Thymus (tissue), 11 donors: ENCODE measurements at regions not wholly inside any gene's neighbourhood (a gene's known extent, or its start where the extent isn't known, plus 50 kb on each side); places are given as distances from the start of the nearest gene placed in this dataset.
"Not testable (repeated sequence)": the region's sequence is repeated elsewhere in the genome, so short reads cannot be mapped to it uniquely, and the experiment has no call there.

ENCODE experiments used
- DNase-seq, 9 donors: peaks; one replicate each; pipeline ENCODE4 v3.0.0-alpha.2; 2013; ENCODE audit warnings: low spot score in 9 of 9, low read depth in 6 of 9, missing footprints in 1 of 9
- H3K27ac ChIP-seq, 2 donors: one replicate each; pipeline ENCODE4 v1.5.1; 2013; ENCODE audit warnings: control low read depth in 1 of 2, low read depth in 1 of 2, low read length in 1 of 2, mild to moderate bottlenecking in 1 of 2, moderate library complexity in 1 of 2
- H3K27me3 ChIP-seq, 2 donors: one replicate each; pipeline ENCODE4 v1.5.1; 2013; ENCODE audit warnings: low read length in 1 of 2; ENCODE audit not compliant: control insufficient read depth in 2 of 2, insufficient read depth in 1 of 2
- H3K36me3 ChIP-seq, 2 donors: one replicate each; pipeline ENCODE4 v1.5.1; 2013; ENCODE audit warnings: low read length in 1 of 2, mild to moderate bottlenecking in 1 of 2, moderate library complexity in 1 of 2; ENCODE audit not compliant: control insufficient read depth in 2 of 2, insufficient read depth in 2 of 2
- H3K4me1 ChIP-seq, 2 donors: one replicate each; pipeline ENCODE4 v1.5.1; 2013; ENCODE audit warnings: low read length in 2 of 2; ENCODE audit not compliant: control insufficient read depth in 2 of 2, insufficient read depth in 2 of 2
- H3K4me3 ChIP-seq, 2 donors: one replicate each; pipeline ENCODE4 v1.5.1; 2013; ENCODE audit warnings: low read length in 2 of 2, control low read depth in 1 of 2, mild to moderate bottlenecking in 1 of 2
- H3K9me3 ChIP-seq, 2 donors: one replicate each; pipeline ENCODE4 v1.5.1; 2013; ENCODE audit warnings: low read length in 1 of 2, mild to moderate bottlenecking in 1 of 2; ENCODE audit not compliant: control insufficient read depth in 2 of 2, insufficient read depth in 1 of 2
- WGBS: extraction: QIAGEN DNeasy Blood & Tissue Kit; methylation state at CpG from one replicate; pipeline ENCODE4 v1.1.7; 2013; 5-methylcytosine and 5-hydroxymethylcytosine counted together
- donor health status: healthy.

- H3K4me3 ChIP-seq = no peak overlapping the region
- H3K36me3 ChIP-seq = no peaks in the 10 kb centered on the region
- no peak overlapping the region for H3K27ac ChIP-seq
- no peaks in the 10 kb centered on the region for H3K27me3 ChIP-seq
- H3K4me1 ChIP-seq = no peaks in the 10 kb centered on the region
- H3K9me3 ChIP-seq = peaks cover 0 to 14% of the 10 kb centered on the region in 2 donors
- DNase-seq = no peak
- 93% methylated on average over 6 of the region's 6 CpGs for WGBS
Observed at GRCh38 chr12:60235261-60235660, 639.4 kb downstream of the SLC16A7 start.

- not testable (repeated sequence) for DNase-seq, H3K4me1 ChIP-seq, H3K4me3 ChIP-seq, H3K27me3 ChIP-seq, H3K36me3 ChIP-seq, H3K27ac ChIP-seq
- peaks cover 0 to 14% of the 10 kb centered on the region in 2 donors for H3K9me3 ChIP-seq
Observed at GRCh38 chr12:60236416-60236815, 640.6 kb downstream of the SLC16A7 start.

- Histone ChIP-seq H3K27me3 (no peaks in the 10 kb centered on the region), H3K27ac (no peak overlapping the region), H3K36me3 (no peaks in the 10 kb centered on the region), H3K4me3 (no peak overlapping the region), H3K9me3 (no peaks in the 10 kb centered on the region), H3K4me1 (no peaks in the 10 kb centered on the region)
- DNase-seq = no peak
- WGBS = 93% methylated on average over 2 of the region's 2 CpGs
Observed at GRCh38 chr12:60240891-60241290, 645.1 kb downstream of the SLC16A7 start.

GRCh38 chr12:60251091-60251490 is 655.3 kb downstream of the SLC16A7 start:
- H3K4me1 ChIP-seq = no peaks in the 10 kb centered on the region
- DNase-seq = no peak
- no peaks in the 10 kb centered on the region for H3K36me3 ChIP-seq
- no peaks in the 10 kb centered on the region for H3K27me3 ChIP-seq
- WGBS = 60% methylated on average over 3 of the region's 3 CpGs
- no peak overlapping the region for H3K4me3 ChIP-seq
- no peak overlapping the region for H3K27ac ChIP-seq
- no peaks in the 10 kb centered on the region for H3K9me3 ChIP-seq

- WGBS = 94% methylated on average over 7 of the region's 7 CpGs
- Histone ChIP-seq H3K36me3 (no peaks in the 10 kb centered on the region), H3K27ac (no peak overlapping the region), H3K4me1 (no peaks in the 10 kb centered on the region), H3K27me3 (no peaks in the 10 kb centered on the region), H3K9me3 (no peaks in the 10 kb centered on the region), H3K4me3 (no peak overlapping the region)
- DNase-seq = no peak
Observed at GRCh38 chr12:60252359-60253096, 656.7 kb downstream of the SLC16A7 start.

- no peak for DNase-seq
- Histone ChIP-seq H3K27me3 (no peaks in the 10 kb centered on the region), H3K9me3 (no peaks in the 10 kb centered on the region), H3K27ac (no peak overlapping the region), H3K4me3 (no peak overlapping the region), H3K4me1 (no peaks in the 10 kb centered on the region), H3K36me3 (no peaks in the 10 kb centered on the region)
- WGBS = 97% methylated on average over 1 of the region's 1 CpG
Observed at GRCh38 chr12:60255044-60255443, 659.2 kb downstream of the SLC16A7 start.

- DNase-seq = no peak
- no peaks in the 10 kb centered on the region for H3K4me1 ChIP-seq
- 82% methylated on average over 1 of the region's 1 CpG for WGBS
Observed at GRCh38 chr12:60257063-60257462, 661.2 kb downstream of the SLC16A7 start.

GRCh38 chr12:60259225-60259624 is 663.4 kb downstream of the SLC16A7 start:
- no peak overlapping the region for H3K4me3 ChIP-seq
- H3K9me3 ChIP-seq = peaks cover 0 to 2% of the 10 kb centered on the region in 2 donors
- H3K36me3 ChIP-seq = no peaks in the 10 kb centered on the region
- no peaks in the 10 kb centered on the region for H3K27me3 ChIP-seq
- DNase-seq = no peak
- WGBS = 92% methylated on average over 3 of the region's 3 CpGs
- H3K27ac ChIP-seq = no peak overlapping the region
- no peaks in the 10 kb centered on the region for H3K4me1 ChIP-seq

More at GRCh38 chr12:60257063-60257462, 661.2 kb downstream of the SLC16A7 start:
- Histone ChIP-seq H3K27me3 (no peaks in the 10 kb centered on the region), H3K27ac (no peak overlapping the region), H3K36me3 (no peaks in the 10 kb centered on the region), H3K9me3 (peaks cover 0 to 2% of the 10 kb centered on the region in 2 donors), H3K4me3 (no peak overlapping the region)

- H3K9me3 ChIP-seq = peaks cover 0 to 2% of the 10 kb centered on the region in 2 donors
- no peaks in the 10 kb centered on the region for H3K36me3 ChIP-seq
- H3K4me3 ChIP-seq = no peak overlapping the region
- no peaks in the 10 kb centered on the region for H3K4me1 ChIP-seq
- no peak overlapping the region for H3K27ac ChIP-seq
- WGBS = 88% methylated on average over 4 of the region's 4 CpGs
- no peak for DNase-seq
- no peaks in the 10 kb centered on the region for H3K27me3 ChIP-seq
Observed at GRCh38 chr12:60262378-60262777, 666.5 kb downstream of the SLC16A7 start.
